Kidney epithelial cell (primary cell): ENCODE measurements at regions not wholly inside any gene's neighbourhood (a gene's known extent, or its start where the extent isn't known, plus 50 kb on each side); places are given as distances from the start of the nearest gene placed in this dataset.

ENCODE experiments used
- DNase-seq: peaks from one replicate; pipeline ENCODE4 v3.0.0-alpha.2; 2010; ENCODE audit warnings: low read depth
- H3K27me3 ChIP-seq: 2 replicates; pipeline ENCODE4 v1.6.0; 2011; ENCODE audit warnings: low read length; ENCODE audit not compliant: control insufficient read depth, insufficient read depth
- H3K36me3 ChIP-seq: 2 replicates; pipeline ENCODE4 v1.5.1; 2011; ENCODE audit warnings: low read length; ENCODE audit not compliant: control insufficient read depth, insufficient read depth
- H3K4me3 ChIP-seq: 2 replicates; pipeline ENCODE4 v1.5.1; 2011; ENCODE audit warnings: low read depth, mild to moderate bottlenecking, control low read depth, low read length
- TF ChIP-seq, protein P1 (sequence below): IDR thresholded peaks from 2 replicates; pipeline ENCODE4 v1.5.1; 2011; ENCODE audit warnings: mild to moderate bottlenecking, moderate library complexity, low read length, control low read depth, inconsistent platforms; ENCODE audit not compliant: insufficient read depth, poor library complexity, severe bottlenecking

DNA sequence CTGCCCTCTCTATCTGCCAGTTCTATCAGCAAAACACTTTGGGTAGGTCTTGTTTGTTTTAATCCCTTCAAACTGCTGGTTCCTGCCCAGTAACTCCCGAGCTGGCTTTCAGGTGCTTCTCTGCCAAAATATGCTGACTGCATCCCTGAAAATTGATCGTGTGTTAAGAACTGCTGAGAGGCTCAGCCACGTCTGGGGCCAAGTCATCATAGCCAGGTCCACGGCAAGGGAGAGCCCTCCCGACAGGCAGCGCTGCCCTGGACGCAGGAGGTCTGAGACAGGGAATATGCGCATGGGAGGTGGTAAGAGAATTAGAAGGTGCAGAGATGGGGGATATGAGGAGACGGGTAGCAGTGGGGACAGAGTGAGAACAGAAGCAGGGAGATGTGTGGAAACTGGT is 179.7 kb upstream of the TOPAZ1 start:
- no peak overlapping the region for H3K4me3 ChIP-seq
- no peaks in the 10 kb centered on the region for H3K36me3 ChIP-seq
- H3K27me3 ChIP-seq = no peaks in the 10 kb centered on the region
- TF ChIP-seq, protein P1, sequence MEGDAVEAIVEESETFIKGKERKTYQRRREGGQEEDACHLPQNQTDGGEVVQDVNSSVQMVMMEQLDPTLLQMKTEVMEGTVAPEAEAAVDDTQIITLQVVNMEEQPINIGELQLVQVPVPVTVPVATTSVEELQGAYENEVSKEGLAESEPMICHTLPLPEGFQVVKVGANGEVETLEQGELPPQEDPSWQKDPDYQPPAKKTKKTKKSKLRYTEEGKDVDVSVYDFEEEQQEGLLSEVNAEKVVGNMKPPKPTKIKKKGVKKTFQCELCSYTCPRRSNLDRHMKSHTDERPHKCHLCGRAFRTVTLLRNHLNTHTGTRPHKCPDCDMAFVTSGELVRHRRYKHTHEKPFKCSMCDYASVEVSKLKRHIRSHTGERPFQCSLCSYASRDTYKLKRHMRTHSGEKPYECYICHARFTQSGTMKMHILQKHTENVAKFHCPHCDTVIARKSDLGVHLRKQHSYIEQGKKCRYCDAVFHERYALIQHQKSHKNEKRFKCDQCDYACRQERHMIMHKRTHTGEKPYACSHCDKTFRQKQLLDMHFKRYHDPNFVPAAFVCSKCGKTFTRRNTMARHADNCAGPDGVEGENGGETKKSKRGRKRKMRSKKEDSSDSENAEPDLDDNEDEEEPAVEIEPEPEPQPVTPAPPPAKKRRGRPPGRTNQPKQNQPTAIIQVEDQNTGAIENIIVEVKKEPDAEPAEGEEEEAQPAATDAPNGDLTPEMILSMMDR = no peak
- no peak for DNase-seq

DNA sequence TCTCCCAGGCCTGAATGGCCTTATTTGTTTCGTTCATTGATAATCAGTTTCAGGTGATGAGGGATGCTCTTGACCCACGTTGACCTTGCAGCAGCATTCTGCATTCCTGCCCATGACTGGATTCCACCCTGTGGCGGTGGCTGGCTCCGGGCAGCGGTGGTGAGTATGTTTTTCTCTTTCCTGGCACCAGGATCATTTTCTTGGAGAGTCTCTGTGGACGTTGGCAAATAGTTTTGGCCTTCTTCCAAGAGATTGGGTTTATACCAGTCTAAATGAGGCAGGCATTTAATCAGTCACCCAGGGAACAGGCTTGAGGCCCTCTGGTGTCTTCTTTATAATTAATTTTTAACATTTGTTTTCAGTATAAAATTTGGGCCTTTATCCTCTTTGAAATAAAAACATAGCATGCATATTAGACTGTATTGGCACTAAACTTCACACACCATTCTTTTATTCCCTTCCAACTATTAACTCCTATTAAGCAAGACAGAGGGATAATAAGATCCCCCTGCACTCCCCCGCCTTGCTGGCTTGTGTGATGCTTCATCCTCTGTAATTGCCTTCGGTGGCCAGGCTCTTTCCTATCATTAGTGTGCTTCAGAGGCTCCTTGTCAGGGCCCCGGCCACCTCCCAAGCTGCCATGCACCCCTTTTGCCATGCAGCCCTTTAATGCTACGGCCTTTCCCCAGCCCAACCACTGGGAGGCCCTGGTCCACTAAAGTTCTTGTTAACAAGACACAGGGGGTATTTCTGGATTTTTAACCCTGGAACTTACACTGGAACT is 176.2 kb upstream of the TOPAZ1 start:
- Histone ChIP-seq H3K36me3 (no peaks in the 10 kb centered on the region), H3K4me3 (no peak overlapping the region), H3K27me3 (no peaks in the 10 kb centered on the region)
- DNase-seq = no peak
- TF ChIP-seq, protein P1 = peak; percentile 18

DNA sequence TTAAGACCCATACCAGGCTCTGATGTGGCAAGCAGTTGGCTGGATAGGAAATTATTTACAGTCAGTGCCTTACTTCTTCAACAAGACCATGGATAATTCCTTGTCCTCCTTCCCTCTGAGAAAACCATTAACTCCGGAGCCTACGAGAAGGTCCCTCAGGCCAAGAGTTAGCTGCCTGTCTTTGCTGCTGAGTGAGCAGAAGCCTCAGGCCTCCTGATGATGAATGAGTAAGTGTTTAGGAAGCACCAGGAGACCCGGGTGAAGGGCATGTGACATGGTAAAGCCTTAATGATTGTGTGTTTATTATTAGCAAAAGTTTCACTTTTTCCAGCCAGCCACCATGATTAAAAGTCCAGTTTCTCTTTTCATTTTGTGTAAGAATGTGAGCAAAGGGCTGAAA is 174.9 kb upstream of the TOPAZ1 start:
- Histone ChIP-seq H3K4me3 (no peak overlapping the region), H3K36me3 (no peaks in the 10 kb centered on the region), H3K27me3 (no peaks in the 10 kb centered on the region)
- TF ChIP-seq, protein P1 = no peak
- DNase-seq = no peak

DNA sequence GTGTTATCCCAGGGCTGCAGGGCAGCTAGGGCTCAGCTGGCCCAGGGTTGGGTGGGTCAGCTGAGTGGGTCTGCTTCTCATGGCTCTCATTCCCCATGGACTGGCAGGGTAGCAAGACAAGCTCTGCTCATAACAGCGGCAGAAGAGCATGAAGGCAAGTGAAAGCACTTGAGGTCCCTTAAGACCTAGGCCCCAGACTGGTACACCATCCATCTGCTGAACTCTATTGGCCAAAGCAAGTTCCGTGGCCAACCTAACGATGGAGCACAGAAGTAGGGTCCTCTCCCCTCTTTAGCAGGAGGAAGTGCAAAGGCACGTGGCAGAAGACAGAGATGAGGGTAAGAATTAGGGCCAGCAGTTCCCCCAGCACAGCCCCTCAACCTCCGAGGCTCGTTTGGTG is 174.3 kb upstream of the TOPAZ1 start:
- TF ChIP-seq, protein P1 = no peak
- Histone ChIP-seq H3K36me3 (no peaks in the 10 kb centered on the region), H3K27me3 (no peaks in the 10 kb centered on the region), H3K4me3 (no peak overlapping the region)
- DNase-seq = no peak

DNA sequence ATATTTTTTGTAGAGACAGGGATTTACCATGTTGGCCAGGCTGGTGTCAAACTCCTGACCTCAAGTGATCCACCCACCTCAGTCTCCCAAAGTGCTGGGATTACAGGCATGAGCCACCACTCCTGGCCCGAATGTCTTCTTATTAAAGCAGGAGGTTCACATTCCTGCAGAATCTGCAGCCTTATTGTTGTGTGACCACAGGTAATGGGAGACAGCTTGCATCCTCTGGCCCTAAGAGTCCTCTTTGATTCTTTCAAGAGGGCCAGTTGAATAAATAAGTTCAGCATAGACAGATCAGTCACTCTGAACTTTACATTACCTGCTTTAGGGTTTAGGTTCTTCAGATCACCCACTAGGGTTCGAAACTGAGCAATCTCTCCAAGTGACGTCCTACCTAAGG is 172.9 kb upstream of the TOPAZ1 start:
- Histone ChIP-seq H3K27me3 (no peaks in the 10 kb centered on the region), H3K36me3 (no peaks in the 10 kb centered on the region), H3K4me3 (no peak overlapping the region)
- TF ChIP-seq, protein P1 = no peak
- no peak for DNase-seq

DNA sequence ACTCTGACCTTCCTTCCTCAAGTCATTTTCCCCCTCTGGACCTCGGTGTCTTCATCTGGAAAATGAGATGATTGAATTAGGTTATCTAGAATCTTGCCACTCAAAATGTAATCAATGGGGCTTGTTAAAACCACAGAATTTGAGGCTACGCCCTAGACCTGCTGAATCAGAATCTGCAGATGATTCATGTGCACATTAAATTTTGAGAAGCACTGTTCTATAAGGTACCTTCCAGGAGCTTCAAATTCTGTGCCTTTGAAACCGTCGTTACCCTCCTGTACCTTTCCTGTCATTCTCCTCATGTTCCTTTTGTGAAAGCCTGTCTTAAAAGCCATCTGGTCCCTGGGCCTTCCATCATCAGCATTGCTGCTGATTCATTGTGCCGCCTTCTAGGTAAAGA is 172.4 kb upstream of the TOPAZ1 start:
- Histone ChIP-seq H3K36me3 (no peaks in the 10 kb centered on the region), H3K4me3 (no peak overlapping the region), H3K27me3 (no peaks in the 10 kb centered on the region)
- TF ChIP-seq, protein P1 = no peak
- no peak for DNase-seq
